ENCODE measurements at regions not wholly inside any gene's neighbourhood (a gene's known extent, or its start where the extent isn't known, plus 50 kb on each side); places are given as distances from the start of the nearest gene placed in this dataset.

DNA sequence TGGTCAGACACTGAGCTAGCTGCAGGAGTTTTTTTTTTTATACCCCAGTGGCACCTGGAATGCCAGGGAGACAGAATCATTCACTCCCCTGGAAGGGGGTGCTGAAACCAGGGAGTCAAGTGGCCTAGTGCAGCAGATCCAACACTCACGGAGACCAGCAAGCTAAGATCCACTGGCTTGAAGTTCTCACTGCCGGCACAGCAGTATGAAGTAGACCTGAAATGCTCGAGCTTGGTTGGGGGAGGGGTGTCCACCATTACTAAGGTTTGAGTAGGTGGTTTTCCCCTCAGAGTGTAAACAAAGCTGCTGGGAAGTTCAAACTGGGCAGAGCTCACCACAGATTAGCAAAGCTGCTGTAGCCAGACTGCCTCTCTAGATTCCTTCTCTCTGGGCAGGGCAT, 537.9 kb upstream of the LCORL start:
- H3K9me3 ChIP-seq (ENCODE audit: low read length): no peaks in the 10 kb centered on the region
- H3K9ac ChIP-seq (ENCODE audit: low read length): no peak overlapping the region
- no peak overlapping the region for H3K27ac ChIP-seq (ENCODE audit: low read depth, low read length)
- no peaks in the 10 kb centered on the region for H3K4me1 ChIP-seq (ENCODE audit: insufficient read depth, low read length)
- no peaks in the 10 kb centered on the region for H3K27me3 ChIP-seq (ENCODE audit: control insufficient read depth in 1 of 2, insufficient read depth in 2 of 2, low read length in 2 of 2)
- no peak overlapping the region for H3K4me3 ChIP-seq (ENCODE audit: low read depth in 1 of 2, low read length in 2 of 2)
- H3K36me3 ChIP-seq (ENCODE audit: insufficient read depth, low read length): no peaks in the 10 kb centered on the region

- Histone ChIP-seq H3K36me3 (ENCODE audit: insufficient read depth, low read length) (no peaks in the 10 kb centered on the region), H3K27me3 (ENCODE audit: control insufficient read depth in 1 of 2, insufficient read depth in 2 of 2, low read length in 2 of 2) (no peaks in the 10 kb centered on the region), H3K4me3 (ENCODE audit: low read depth in 1 of 2, low read length in 2 of 2) (no peak overlapping the region), H3K9ac (ENCODE audit: low read length) (no peak overlapping the region), H3K4me1 (ENCODE audit: insufficient read depth, low read length) (no peaks in the 10 kb centered on the region), H3K27ac (ENCODE audit: low read depth, low read length) (no peak overlapping the region), H3K9me3 (ENCODE audit: low read length) (no peaks in the 10 kb centered on the region)
These were observed 534.8 kb upstream of the LCORL start for GRCh38 chr4:18556402-18556801.

GRCh38 chr4:18540349-18540748, 518.8 kb upstream of the LCORL start:
- no peaks in the 10 kb centered on the region for H3K36me3 ChIP-seq (ENCODE audit: insufficient read depth, low read length)
- H3K4me1 ChIP-seq (ENCODE audit: insufficient read depth, low read length): no peaks in the 10 kb centered on the region
- no peaks in the 10 kb centered on the region for H3K9me3 ChIP-seq (ENCODE audit: low read length)
- H3K4me3 ChIP-seq (ENCODE audit: low read depth in 1 of 2, low read length in 2 of 2): no peak overlapping the region
- no peaks in the 10 kb centered on the region for H3K27me3 ChIP-seq (ENCODE audit: control insufficient read depth in 1 of 2, insufficient read depth in 2 of 2, low read length in 2 of 2)
- H3K9ac ChIP-seq (ENCODE audit: low read length): no peak overlapping the region
- H3K27ac ChIP-seq (ENCODE audit: low read depth, low read length): no peak overlapping the region

- no peaks in the 10 kb centered on the region for H3K27me3 ChIP-seq (ENCODE audit: control insufficient read depth in 1 of 2, insufficient read depth in 2 of 2, low read length in 2 of 2)
- no peaks in the 10 kb centered on the region for H3K9me3 ChIP-seq (ENCODE audit: low read length)
- H3K27ac ChIP-seq (ENCODE audit: low read depth, low read length): no peak overlapping the region
- no peaks in the 10 kb centered on the region for H3K4me1 ChIP-seq (ENCODE audit: insufficient read depth, low read length)
- H3K36me3 ChIP-seq (ENCODE audit: insufficient read depth, low read length): no peaks in the 10 kb centered on the region
- H3K9ac ChIP-seq (ENCODE audit: low read length): no peak overlapping the region
- H3K4me3 ChIP-seq (ENCODE audit: low read depth in 1 of 2, low read length in 2 of 2): no peak overlapping the region
These were observed 516.6 kb upstream of the LCORL start for GRCh38 chr4:18538121-18538520.

DNA sequence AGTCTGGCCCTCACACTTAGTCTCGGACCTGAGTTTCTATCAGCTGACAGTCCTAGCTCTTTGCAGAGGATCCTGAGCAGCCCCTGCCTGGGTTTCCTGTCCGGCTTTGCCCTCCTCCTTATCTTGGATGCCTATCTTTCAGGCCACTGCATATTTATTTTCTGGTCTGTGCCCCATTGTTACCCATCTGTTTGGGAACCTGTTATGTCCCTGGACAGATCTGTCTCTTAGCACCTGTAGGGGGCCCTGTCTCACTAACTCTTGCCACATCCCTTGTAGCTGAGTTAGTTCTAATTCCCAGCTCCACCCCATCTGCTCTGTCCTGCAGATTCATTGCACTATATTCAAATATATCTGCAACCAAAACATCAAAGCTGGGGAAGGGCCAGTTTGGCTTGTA, 514.9 kb upstream of the LCORL start:
- Histone ChIP-seq H3K27me3 (ENCODE audit: control insufficient read depth in 1 of 2, insufficient read depth in 2 of 2, low read length in 2 of 2) (no peaks in the 10 kb centered on the region), H3K4me1 (ENCODE audit: insufficient read depth, low read length) (no peaks in the 10 kb centered on the region), H3K36me3 (ENCODE audit: insufficient read depth, low read length) (no peaks in the 10 kb centered on the region), H3K27ac (ENCODE audit: low read depth, low read length) (no peak overlapping the region), H3K9ac (ENCODE audit: low read length) (no peak overlapping the region), H3K4me3 (ENCODE audit: low read depth in 1 of 2, low read length in 2 of 2) (no peak overlapping the region), H3K9me3 (ENCODE audit: low read length) (no peaks in the 10 kb centered on the region)

DNA sequence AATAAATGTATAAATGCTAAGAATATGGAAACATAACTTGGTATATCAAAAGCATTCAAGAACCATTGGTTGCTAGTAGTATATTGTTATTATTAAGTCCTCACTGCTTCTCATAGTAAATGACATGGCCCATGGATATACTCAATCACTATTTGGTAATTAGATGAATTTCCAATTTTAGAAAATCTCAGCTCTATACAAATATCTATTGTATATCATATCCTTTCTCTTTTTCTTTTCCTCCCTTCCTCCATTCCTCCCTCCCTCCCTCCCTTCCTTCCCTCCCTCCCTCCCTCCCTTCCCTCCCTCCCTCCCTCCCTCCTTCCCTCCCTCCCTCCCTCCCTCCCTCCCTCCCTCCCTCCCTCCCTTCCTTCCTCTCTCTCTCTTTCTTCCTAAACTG, 514.4 kb upstream of the LCORL start:
- H3K36me3 ChIP-seq (ENCODE audit: insufficient read depth, low read length): no peaks in the 10 kb centered on the region
- H3K9me3 ChIP-seq (ENCODE audit: low read length): no peaks in the 10 kb centered on the region
- H3K27ac ChIP-seq (ENCODE audit: low read depth, low read length): no peak overlapping the region
- no peak overlapping the region for H3K4me3 ChIP-seq (ENCODE audit: low read depth in 1 of 2, low read length in 2 of 2)
- H3K4me1 ChIP-seq (ENCODE audit: insufficient read depth, low read length): no peaks in the 10 kb centered on the region
- no peak overlapping the region for H3K9ac ChIP-seq (ENCODE audit: low read length)
- no peaks in the 10 kb centered on the region for H3K27me3 ChIP-seq (ENCODE audit: control insufficient read depth in 1 of 2, insufficient read depth in 2 of 2, low read length in 2 of 2)

- no peak overlapping the region for H3K9ac ChIP-seq (ENCODE audit: low read length)
- no peaks in the 10 kb centered on the region for H3K9me3 ChIP-seq (ENCODE audit: low read length)
- no peaks in the 10 kb centered on the region for H3K4me1 ChIP-seq (ENCODE audit: insufficient read depth, low read length)
- H3K36me3 ChIP-seq (ENCODE audit: insufficient read depth, low read length): no peaks in the 10 kb centered on the region
- no peak overlapping the region for H3K4me3 ChIP-seq (ENCODE audit: low read depth in 1 of 2, low read length in 2 of 2)
- H3K27me3 ChIP-seq (ENCODE audit: control insufficient read depth in 1 of 2, insufficient read depth in 2 of 2, low read length in 2 of 2): no peaks in the 10 kb centered on the region
- H3K27ac ChIP-seq (ENCODE audit: low read depth, low read length): no peak overlapping the region
These were observed 511.8 kb upstream of the LCORL start for GRCh38 chr4:18533262-18533775.

DNA sequence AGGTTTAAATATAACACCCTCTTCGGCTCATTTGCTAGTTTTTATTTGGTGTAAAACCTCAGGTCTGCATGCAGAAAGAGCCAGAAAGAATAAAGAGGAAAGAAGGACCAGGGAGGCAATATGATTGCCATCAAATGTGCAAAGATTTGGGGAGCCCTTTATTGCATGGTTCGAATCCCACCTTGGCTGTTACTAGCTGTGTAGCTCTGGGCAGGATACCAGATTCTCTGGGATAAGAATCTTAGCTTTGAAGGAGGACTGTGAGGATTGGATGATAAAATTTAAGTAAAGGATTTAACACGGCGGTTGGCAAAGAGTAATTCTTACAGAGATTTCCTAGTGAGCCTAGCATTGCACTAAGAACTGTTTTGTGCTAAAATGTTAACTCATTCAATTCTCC, 510.2 kb upstream of the LCORL start:
- Histone ChIP-seq H3K27ac (ENCODE audit: low read depth, low read length) (no peak overlapping the region), H3K36me3 (ENCODE audit: insufficient read depth, low read length) (no peaks in the 10 kb centered on the region), H3K9me3 (ENCODE audit: low read length) (no peaks in the 10 kb centered on the region), H3K27me3 (ENCODE audit: control insufficient read depth in 1 of 2, insufficient read depth in 2 of 2, low read length in 2 of 2) (no peaks in the 10 kb centered on the region), H3K4me1 (ENCODE audit: insufficient read depth, low read length) (no peaks in the 10 kb centered on the region), H3K9ac (ENCODE audit: low read length) (no peak overlapping the region), H3K4me3 (ENCODE audit: low read depth in 1 of 2, low read length in 2 of 2) (no peak overlapping the region)

GRCh38 chr4:18529482-18529881, 507.9 kb upstream of the LCORL start:
- Histone ChIP-seq H3K4me1 (ENCODE audit: insufficient read depth, low read length) (no peaks in the 10 kb centered on the region), H3K9me3 (ENCODE audit: low read length) (no peaks in the 10 kb centered on the region), H3K27ac (ENCODE audit: low read depth, low read length) (no peak overlapping the region), H3K9ac (ENCODE audit: low read length) (no peak overlapping the region), H3K36me3 (ENCODE audit: insufficient read depth, low read length) (no peaks in the 10 kb centered on the region), H3K4me3 (ENCODE audit: low read depth in 1 of 2, low read length in 2 of 2) (no peak overlapping the region), H3K27me3 (ENCODE audit: control insufficient read depth in 1 of 2, insufficient read depth in 2 of 2, low read length in 2 of 2) (no peaks in the 10 kb centered on the region)

GRCh38 chr4:18524667-18525066, 503.1 kb upstream of the LCORL start:
- Histone ChIP-seq H3K27me3 (ENCODE audit: control insufficient read depth in 1 of 2, insufficient read depth in 2 of 2, low read length in 2 of 2) (no peaks in the 10 kb centered on the region), H3K4me1 (ENCODE audit: insufficient read depth, low read length) (no peaks in the 10 kb centered on the region), H3K9ac (ENCODE audit: low read length) (no peak overlapping the region), H3K9me3 (ENCODE audit: low read length) (no peaks in the 10 kb centered on the region), H3K27ac (ENCODE audit: low read depth, low read length) (no peak overlapping the region), H3K4me3 (ENCODE audit: low read depth in 1 of 2, low read length in 2 of 2) (no peak overlapping the region), H3K36me3 (ENCODE audit: insufficient read depth, low read length) (no peaks in the 10 kb centered on the region)

DNA sequence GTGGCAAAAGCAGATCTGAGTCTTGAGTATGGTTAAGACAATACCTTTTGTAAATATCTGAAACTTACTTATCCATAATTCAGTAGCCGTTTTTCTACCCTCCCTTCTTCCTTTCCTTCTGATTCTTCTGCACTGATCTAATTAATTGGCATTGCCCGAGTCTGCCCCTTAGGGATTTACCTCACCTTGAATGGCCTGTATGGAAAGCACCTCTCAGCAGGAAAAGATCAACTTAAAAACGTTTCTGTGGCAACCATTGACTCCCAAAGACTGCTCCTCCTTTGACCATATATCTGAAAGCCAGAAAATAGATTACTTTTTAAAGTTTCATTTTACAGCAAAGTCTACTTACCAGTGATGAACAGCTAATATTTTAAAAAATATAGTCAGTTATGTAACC, 496.5 kb upstream of the LCORL start:
- Histone ChIP-seq H3K4me1 (ENCODE audit: insufficient read depth, low read length) (no peaks in the 10 kb centered on the region), H3K9me3 (ENCODE audit: low read length) (no peaks in the 10 kb centered on the region), H3K27ac (ENCODE audit: low read depth, low read length) (no peak overlapping the region), H3K4me3 (ENCODE audit: low read depth in 1 of 2, low read length in 2 of 2) (no peak overlapping the region), H3K36me3 (ENCODE audit: insufficient read depth, low read length) (no peaks in the 10 kb centered on the region), H3K27me3 (ENCODE audit: control insufficient read depth in 1 of 2, insufficient read depth in 2 of 2, low read length in 2 of 2) (no peaks in the 10 kb centered on the region), H3K9ac (ENCODE audit: low read length) (no peak overlapping the region)

DNA sequence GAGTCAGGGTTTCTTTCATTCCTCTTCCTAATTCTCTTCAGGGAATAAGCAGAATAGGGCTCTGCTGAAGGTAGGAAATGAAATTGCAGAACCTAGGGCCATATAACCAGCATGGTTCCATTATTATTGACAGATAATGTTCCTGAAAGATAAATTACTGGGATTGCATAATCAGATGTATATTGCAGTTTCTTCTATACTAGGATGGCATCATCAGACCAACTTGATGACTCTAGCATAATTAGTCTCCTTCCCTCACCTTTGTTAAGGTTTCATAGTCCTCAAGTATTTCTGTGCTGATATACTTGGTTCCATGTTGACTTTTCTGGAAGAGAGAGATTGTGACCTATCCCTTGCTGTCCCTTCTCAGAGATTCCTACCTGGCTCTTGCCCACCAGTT, 492.3 kb upstream of the LCORL start:
- no peaks in the 10 kb centered on the region for H3K27me3 ChIP-seq (ENCODE audit: control insufficient read depth in 1 of 2, insufficient read depth in 2 of 2, low read length in 2 of 2)
- no peaks in the 10 kb centered on the region for H3K4me1 ChIP-seq (ENCODE audit: insufficient read depth, low read length)
- no peak overlapping the region for H3K27ac ChIP-seq (ENCODE audit: low read depth, low read length)
- no peaks in the 10 kb centered on the region for H3K9me3 ChIP-seq (ENCODE audit: low read length)
- no peak overlapping the region for H3K9ac ChIP-seq (ENCODE audit: low read length)
- no peak overlapping the region for H3K4me3 ChIP-seq (ENCODE audit: low read depth in 1 of 2, low read length in 2 of 2)
- H3K36me3 ChIP-seq (ENCODE audit: insufficient read depth, low read length): no peaks in the 10 kb centered on the region
